Lung (tissue), 11 donors: ENCODE measurements at regions not wholly inside any gene's neighbourhood (a gene's known extent, or its start where the extent isn't known, plus 50 kb on each side); places are given as distances from the start of the nearest gene placed in this dataset.

Source experiments
- ATAC-seq: fragments of 200-7000 bp; cut with Tn5 transposase; one replicate; pipeline ENCODE4 v1.9.1; 2020; ENCODE audit warnings: moderate number of reproducible peaks; ENCODE audit not compliant: insufficient read depth, low FRiP score
- DNase-seq, 3 donors: peaks; one replicate each; pipeline ENCODE4 v3.0.0-alpha.2; 2013 to 2017
- H3K27ac ChIP-seq, 2 donors: one replicate each; pipeline ENCODE4 v1.5.1; 2013; ENCODE audit warnings: mild to moderate bottlenecking in 2 of 2, moderate library complexity in 2 of 2, control low read depth in 1 of 2, inconsistent platforms in 1 of 2, low read depth in 1 of 2, low read length in 1 of 2
- H3K27me3 ChIP-seq, 3 donors: one replicate each; pipeline ENCODE4 v1.5.1; 2013; ENCODE audit warnings: low read length in 2 of 3; ENCODE audit not compliant: control insufficient read depth in 3 of 3, insufficient read depth in 3 of 3
- H3K36me3 ChIP-seq, 4 donors: one replicate each; pipeline ENCODE4 v1.5.1; 2013; ENCODE audit warnings: low read length in 4 of 4, mild to moderate bottlenecking in 1 of 4, moderate library complexity in 1 of 4; ENCODE audit not compliant: control insufficient read depth in 4 of 4, insufficient read depth in 4 of 4
- H3K4me1 ChIP-seq, 5 donors: one replicate each; pipeline ENCODE4 v1.5.1; 2013; ENCODE audit warnings: low read length in 5 of 5, mild to moderate bottlenecking in 2 of 5, moderate library complexity in 1 of 5; ENCODE audit not compliant: control insufficient read depth in 5 of 5, insufficient read depth in 5 of 5
- H3K4me3 ChIP-seq: one replicate; pipeline ENCODE4 v1.5.1; 2013; ENCODE audit warnings: mild to moderate bottlenecking, control low read depth, moderate library complexity
- H3K9ac ChIP-seq, 2 donors: one replicate each; pipeline ENCODE4 v1.5.1; 2013; ENCODE audit warnings: low read length in 2 of 2, control low read depth in 1 of 2; ENCODE audit not compliant: insufficient read depth in 1 of 2
- H3K9me3 ChIP-seq, 4 donors: one replicate each; pipeline ENCODE4 v1.5.1; 2013; ENCODE audit warnings: low read length in 3 of 4, mild to moderate bottlenecking in 1 of 4, moderate library complexity in 1 of 4; ENCODE audit not compliant: control insufficient read depth in 4 of 4, insufficient read depth in 3 of 4
- CTCF ChIP-seq: IDR thresholded peaks from 2 replicates; pipeline ENCODE4 v1.5.1; 2012; ENCODE audit warnings: mild to moderate bottlenecking; ENCODE audit errors: control extremely low read depth, extremely low read depth
- WGBS, 2 donors: extraction: QIAGEN DNeasy Blood & Tissue Kit; methylation state at CpG; one replicate each; pipeline ENCODE4 v1.1.7; 2013; 5-methylcytosine and 5-hydroxymethylcytosine counted together
- donor health status: control.
- donor health status: control.
- donor health status: Bipolar disorder and iron deficiency.
- donor health status: healthy.
- donor health status: DM: yes; HTN: yes; CAD: no.

GRCh38 chr2:96431319-96431718 lies 73.8 kb downstream of the NEURL3 start:
- peaks cover 0 to 15% (median 2%) of the 10 kb centered on the region in 4 donors for H3K9me3 ChIP-seq
- no peak for DNase-seq
- peaks cover 0 to 3% (median 0%) of the 10 kb centered on the region in 5 donors for H3K4me1 ChIP-seq
- no peak for TF ChIP-seq CTCF
- no peak overlapping the region for H3K9ac ChIP-seq
- H3K27me3 ChIP-seq = peaks cover 0 to 2% (median 0%) of the 10 kb centered on the region in 3 donors
- H3K27ac ChIP-seq = no peak overlapping the region
- 84 to 90% methylated on average over 6 of the region's 6 CpGs for WGBS, 2 donors
- H3K36me3 ChIP-seq = no peaks in the 10 kb centered on the region
- no peak for ATAC-seq
- H3K4me3 ChIP-seq = no peak overlapping the region

GRCh38 chr2:96430394-96430988 lies 74.7 kb downstream of the NEURL3 start:
- WGBS, 2 donors = 95 to 99% methylated on average over 4 of the region's 4 CpGs

GRCh38 chr2:96427917-96428316 lies 77.2 kb downstream of the NEURL3 start:
- H3K36me3 ChIP-seq = no peaks in the 10 kb centered on the region
- H3K4me3 ChIP-seq = no peak overlapping the region
- H3K27ac ChIP-seq = no peak overlapping the region
- H3K27me3 ChIP-seq = peaks cover 0 to 2% (median 0%) of the 10 kb centered on the region in 3 donors
- peaks cover 0 to 15% (median 2%) of the 10 kb centered on the region in 4 donors for H3K9me3 ChIP-seq
- no peak for TF ChIP-seq CTCF
- WGBS, 2 donors = 41 to 67% methylated on average over 1 of the region's 1 CpG
- ATAC-seq (no peak), DNase-seq (no peak)
- peaks cover 0 to 3% (median 0%) of the 10 kb centered on the region in 5 donors for H3K4me1 ChIP-seq
- no peak overlapping the region for H3K9ac ChIP-seq

More at GRCh38 chr2:96430394-96430988, 74.7 kb downstream of the NEURL3 start:
- ATAC-seq (no peak), DNase-seq (no peak)
- H3K27me3 ChIP-seq = peaks cover 0 to 2% (median 0%) of the 10 kb centered on the region in 3 donors
- no peak overlapping the region for H3K4me3 ChIP-seq
- no peak overlapping the region for H3K27ac ChIP-seq
- peaks cover 0 to 15% (median 2%) of the 10 kb centered on the region in 4 donors for H3K9me3 ChIP-seq
- H3K36me3 ChIP-seq = no peaks in the 10 kb centered on the region
- no peak for TF ChIP-seq CTCF
- no peak overlapping the region for H3K9ac ChIP-seq
- H3K4me1 ChIP-seq = peaks cover 0 to 3% (median 0%) of the 10 kb centered on the region in 5 donors
